D721Med (cell line): ENCODE measurements at regions not wholly inside any gene's neighbourhood (a gene's known extent, or its start where the extent isn't known, plus 50 kb on each side); places are given as distances from the start of the nearest gene placed in this dataset.

ENCODE experiments used
- DNase-seq: peaks from one replicate; pipeline ENCODE4 v3.0.0; 2011; ENCODE audit warnings: low spot score; ENCODE audit not compliant: insufficient read length
- FAIRE-seq: peaks from 2 replicates; lab custom pipeline; 2011; peaks lifted over from hg19 to GRCh38; lab: Jason Lieb, UNC
- TF ChIP-seq, protein P1 (sequence below): IDR thresholded peaks from 2 replicates; pipeline ENCODE4 v1.5.1; 2012; ENCODE audit warnings: mild to moderate bottlenecking, control low read depth; ENCODE audit not compliant: insufficient read depth; ENCODE audit errors: missing control alignments

DNA sequence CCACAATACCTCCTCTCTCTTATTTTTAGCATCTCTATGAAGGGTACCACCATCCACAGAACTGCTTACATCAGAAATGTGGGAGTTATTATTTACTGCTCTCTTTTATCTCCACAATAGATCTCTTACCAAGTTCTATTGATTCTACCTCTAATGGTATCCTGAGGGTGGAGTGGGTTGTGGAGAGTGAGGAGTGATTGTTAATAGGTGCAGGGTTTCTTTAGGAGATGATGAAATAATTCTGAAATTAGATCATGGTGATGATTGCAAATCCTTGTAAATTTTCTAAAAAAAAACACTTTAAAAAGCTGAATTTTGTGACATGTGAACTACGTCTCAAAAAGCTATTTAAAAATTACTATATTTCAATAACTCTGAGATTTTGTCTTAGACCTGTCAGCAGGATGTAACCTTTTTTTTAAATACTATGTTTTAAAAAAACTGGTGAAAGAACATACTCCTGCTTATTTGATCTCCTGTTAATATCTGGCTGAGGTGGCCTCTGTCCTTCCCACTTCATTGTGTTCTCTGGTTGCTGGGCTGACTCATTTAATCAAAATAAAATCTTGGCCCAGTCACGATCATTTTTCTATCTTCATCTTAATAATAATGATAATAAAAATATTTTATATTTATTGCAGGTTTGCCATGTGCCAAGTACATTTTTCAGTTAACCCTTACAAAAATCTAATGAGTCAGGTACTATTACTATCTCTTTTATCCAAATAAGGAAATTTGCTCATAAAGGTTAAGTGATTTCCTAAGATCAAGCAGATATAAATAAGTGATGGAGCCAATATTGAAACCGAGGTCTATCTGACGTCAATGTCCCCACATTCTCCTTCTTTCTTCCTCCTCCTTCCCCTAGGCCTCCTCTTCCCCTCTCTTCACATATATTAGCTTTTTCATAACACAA, 73.5 kb downstream of the GLUD2 start:
- DNase-seq = no peak
- FAIRE-seq = no peak
- TF ChIP-seq, protein P1, sequence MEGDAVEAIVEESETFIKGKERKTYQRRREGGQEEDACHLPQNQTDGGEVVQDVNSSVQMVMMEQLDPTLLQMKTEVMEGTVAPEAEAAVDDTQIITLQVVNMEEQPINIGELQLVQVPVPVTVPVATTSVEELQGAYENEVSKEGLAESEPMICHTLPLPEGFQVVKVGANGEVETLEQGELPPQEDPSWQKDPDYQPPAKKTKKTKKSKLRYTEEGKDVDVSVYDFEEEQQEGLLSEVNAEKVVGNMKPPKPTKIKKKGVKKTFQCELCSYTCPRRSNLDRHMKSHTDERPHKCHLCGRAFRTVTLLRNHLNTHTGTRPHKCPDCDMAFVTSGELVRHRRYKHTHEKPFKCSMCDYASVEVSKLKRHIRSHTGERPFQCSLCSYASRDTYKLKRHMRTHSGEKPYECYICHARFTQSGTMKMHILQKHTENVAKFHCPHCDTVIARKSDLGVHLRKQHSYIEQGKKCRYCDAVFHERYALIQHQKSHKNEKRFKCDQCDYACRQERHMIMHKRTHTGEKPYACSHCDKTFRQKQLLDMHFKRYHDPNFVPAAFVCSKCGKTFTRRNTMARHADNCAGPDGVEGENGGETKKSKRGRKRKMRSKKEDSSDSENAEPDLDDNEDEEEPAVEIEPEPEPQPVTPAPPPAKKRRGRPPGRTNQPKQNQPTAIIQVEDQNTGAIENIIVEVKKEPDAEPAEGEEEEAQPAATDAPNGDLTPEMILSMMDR = no peak

- DNase-seq (no peak), FAIRE-seq (no peak)
- TF ChIP-seq, protein P1 = no peak
These were observed 74.9 kb downstream of the GLUD2 start for GRCh38 chrX:121122332-121122731.

DNA sequence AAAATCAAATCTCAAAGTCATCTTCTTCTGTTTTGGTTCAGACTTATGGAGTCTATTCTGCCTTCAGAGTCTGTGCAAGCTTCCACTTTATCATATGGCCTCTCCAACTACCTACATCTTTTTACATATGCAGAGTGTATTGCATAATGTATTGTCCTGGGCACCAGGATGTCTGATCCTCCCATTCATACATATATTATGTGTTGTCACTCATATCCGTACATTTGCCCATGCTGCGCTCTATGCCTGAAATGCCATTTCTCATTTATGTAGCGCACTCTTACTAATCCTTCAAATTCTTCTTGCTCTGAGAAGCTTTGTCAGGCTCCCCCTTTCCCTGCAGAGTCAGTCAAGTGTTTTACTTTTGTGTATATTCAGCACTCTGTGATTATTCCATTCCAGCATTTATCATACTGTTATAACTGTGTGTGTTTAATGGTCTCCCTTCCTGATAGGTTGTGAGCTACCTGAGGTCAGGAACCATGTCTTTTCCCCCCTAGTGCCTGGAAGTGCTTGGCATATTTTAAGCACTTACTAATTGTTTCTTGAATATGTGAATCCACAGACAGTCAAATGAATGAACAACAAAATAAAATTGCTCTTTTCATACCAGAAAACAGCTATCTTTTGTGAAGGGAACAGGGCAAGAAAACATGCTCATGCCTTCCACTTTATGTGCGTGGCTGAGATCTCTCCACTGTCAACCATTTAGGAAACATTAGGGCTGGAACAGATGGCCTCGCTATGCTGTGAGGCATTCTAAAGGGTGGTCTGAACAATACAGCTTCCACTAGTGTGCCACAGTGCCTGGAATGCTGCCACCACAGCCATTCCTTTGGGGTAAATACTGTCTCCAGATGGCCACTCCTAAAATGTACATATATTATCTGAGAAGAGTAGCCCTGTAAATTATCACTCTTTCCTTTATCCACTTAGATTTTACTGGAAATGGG, 81.8 kb downstream of the GLUD2 start:
- TF ChIP-seq, protein P1 = no peak
- no peak for DNase-seq
- FAIRE-seq = no peak

- FAIRE-seq = no peak
- no peak for DNase-seq
- TF ChIP-seq, protein P1 = no peak
These were observed 85.3 kb downstream of the GLUD2 start for GRCh38 chrX:121132675-121133074.

DNA sequence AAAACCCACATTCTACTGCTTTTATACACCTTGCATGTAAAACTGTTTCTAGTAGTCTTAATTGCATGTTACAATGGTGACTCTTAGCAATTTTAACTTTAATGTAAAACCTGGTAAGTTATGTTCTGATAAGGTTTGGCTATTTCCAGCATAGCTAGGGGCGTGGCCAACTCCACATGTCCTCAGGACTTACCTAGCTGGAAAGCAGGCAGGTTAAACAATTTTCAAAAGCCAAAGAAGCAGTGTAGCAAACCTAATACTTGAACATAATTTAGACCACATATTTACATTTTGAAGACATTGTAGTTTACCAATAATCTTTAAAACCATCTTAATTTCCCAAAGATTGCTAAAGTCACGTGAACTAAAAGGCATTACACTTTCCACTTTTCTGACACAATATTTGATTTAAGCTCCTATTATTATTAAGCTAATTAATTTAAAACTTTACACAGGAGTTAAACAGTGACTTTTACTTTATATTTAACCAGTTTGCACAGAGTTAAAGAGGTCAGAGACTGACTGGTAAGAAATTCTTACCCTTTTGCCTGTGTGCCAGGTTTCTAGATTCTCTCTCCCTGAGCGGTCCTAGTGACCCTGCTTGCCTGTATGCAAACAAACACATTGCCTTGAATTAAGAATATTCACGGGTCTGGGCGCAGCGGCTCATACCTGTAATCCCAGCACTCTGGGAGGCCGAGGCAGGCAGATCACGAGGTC, 88.2 kb downstream of the GLUD2 start:
- TF ChIP-seq, protein P1 = no peak
- FAIRE-seq (no peak), DNase-seq (no peak)

DNA sequence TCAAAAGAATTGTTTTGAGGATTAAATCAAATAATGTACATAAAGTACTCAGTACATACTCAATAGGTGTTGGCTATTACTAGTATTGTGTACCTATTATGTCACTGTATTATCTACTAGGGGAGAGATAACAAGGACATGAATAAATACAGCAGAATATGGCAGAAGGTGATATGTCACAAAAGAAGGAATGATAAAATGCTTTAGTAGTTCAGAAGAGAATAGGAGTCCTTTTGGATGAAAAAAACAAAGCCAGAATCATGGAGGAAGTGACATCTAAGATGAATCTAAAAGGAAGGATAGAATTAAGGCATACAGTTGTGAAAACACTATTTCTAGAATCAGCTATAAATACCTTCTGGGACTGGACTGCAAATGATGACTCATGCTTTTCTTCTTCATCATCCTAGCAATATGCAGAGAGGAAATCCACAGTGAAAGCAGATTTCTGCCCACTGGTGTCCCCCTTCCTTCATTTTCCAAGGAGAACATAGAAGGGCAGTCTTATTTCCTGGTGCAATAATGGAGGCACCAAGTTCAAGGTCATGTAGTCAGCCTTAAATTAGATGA, 98.7 kb downstream of the GLUD2 start:
- FAIRE-seq (no peak), DNase-seq (no peak)
- TF ChIP-seq, protein P1 = no peak
